ENCODE measurements at regions not wholly inside any gene's neighbourhood (a gene's known extent, or its start where the extent isn't known, plus 50 kb on each side); places are given as distances from the start of the nearest gene placed in this dataset.

DNA sequence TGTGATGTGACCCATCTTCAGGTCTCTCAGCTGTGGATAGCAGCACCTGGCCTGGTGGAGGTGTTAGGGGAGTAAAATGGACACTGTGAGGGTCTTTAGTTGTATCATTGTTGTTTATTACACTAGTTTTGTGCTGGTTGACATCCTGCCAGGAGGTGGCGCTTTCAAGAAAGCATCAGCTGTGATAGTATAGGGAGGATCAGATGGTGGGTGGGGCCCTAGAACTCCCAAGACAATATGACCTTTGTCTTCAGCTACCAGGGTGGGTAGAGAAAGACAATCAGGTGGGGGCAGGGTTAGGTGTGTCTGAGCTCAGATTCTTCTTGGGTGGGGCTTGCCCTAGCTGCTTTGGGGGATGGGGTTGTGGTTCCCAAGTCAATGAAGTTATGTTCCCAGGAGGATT is 162.8 kb downstream of the PPP1R2C start:
- Mint-ChIP-seq H3K27me3 (no peaks in the 10 kb centered on the region), H3K36me3 (ENCODE audit: low read depth) (no peaks in the 10 kb centered on the region), H3K4me3 (no peak overlapping the region), H3K9me3 (no peaks in the 10 kb centered on the region), H3K4me1 (peaks cover 24% of the 10 kb centered on the region), H3K27ac (no peak overlapping the region)
- CTCF ChIA-PET, result no interaction called here
- intact Hi-C loops (cut with micrococcal nuclease), result no loop called here
- DNase-seq (no peak), ATAC-seq (ENCODE audit: low read depth) (no peak)
- TF ChIP-seq, protein P1, sequence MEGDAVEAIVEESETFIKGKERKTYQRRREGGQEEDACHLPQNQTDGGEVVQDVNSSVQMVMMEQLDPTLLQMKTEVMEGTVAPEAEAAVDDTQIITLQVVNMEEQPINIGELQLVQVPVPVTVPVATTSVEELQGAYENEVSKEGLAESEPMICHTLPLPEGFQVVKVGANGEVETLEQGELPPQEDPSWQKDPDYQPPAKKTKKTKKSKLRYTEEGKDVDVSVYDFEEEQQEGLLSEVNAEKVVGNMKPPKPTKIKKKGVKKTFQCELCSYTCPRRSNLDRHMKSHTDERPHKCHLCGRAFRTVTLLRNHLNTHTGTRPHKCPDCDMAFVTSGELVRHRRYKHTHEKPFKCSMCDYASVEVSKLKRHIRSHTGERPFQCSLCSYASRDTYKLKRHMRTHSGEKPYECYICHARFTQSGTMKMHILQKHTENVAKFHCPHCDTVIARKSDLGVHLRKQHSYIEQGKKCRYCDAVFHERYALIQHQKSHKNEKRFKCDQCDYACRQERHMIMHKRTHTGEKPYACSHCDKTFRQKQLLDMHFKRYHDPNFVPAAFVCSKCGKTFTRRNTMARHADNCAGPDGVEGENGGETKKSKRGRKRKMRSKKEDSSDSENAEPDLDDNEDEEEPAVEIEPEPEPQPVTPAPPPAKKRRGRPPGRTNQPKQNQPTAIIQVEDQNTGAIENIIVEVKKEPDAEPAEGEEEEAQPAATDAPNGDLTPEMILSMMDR (IDR thresholded peaks at IDR 0.05), result no peak
- POLR2A ChIA-PET, result no interaction called here

DNA sequence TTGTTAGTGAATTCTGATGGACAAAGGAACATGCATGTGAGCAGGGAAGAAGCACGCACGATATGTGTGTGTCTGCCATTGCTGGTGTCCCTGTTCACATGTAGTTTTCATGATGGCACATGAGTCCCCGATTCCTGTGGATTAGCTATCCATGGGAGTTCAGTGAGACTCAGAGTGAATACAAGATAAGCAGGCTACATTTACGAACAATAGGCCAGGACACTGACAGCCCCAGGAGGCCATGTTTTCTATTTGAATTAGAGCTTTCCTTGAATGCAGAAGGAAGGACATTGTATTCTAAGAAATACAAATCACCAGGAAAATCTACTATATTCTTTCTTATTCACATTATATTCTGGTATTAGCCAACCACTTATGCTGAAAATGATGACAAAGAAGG is 171.4 kb downstream of the PPP1R2C start:
- ChIA-PET POLR2A (no interaction called here), CTCF (no interaction called here)
- intact Hi-C loops (cut with micrococcal nuclease), result no loop called here
- no peak for DNase-seq
- Mint-ChIP-seq H3K27me3 (no peaks in the 10 kb centered on the region), H3K36me3 (ENCODE audit: low read depth) (no peaks in the 10 kb centered on the region), H3K27ac (no peak overlapping the region), H3K4me3 (no peak overlapping the region), H3K4me1 (peaks cover 2% of the 10 kb centered on the region), H3K9me3 (no peaks in the 10 kb centered on the region)
- TF ChIP-seq, protein P1 (IDR thresholded peaks at IDR 0.05), result no peak
- no peak for ATAC-seq (ENCODE audit: low read depth)

DNA sequence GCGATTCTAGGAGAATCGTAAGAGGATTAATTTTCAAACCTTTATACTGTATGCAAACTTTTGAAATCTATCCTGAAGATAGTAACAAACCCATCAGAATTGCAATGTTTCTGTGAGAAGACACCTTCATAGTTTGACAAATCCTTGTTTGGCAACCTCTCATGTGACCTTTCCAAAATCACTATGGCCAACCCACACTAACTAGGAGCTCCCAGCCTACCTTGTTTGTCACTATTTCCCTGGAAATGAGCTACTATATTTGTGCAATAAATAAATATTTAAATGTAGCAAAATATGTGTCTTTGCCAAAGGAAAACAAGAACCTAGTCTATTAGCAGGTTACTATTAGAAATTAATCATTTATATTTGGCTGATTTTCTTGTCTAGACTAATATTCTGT is 173.7 kb downstream of the PPP1R2C start:
- intact Hi-C loops (cut with micrococcal nuclease), result no loop called here
- POLR2A ChIA-PET, result no interaction called here
- TF ChIP-seq, protein P1 (IDR thresholded peaks at IDR 0.05), result no peak
- Mint-ChIP-seq H3K27ac (no peak overlapping the region), H3K27me3 (no peaks in the 10 kb centered on the region), H3K4me1 (no peaks in the 10 kb centered on the region), H3K4me3 (no peak overlapping the region), H3K36me3 (ENCODE audit: low read depth) (no peaks in the 10 kb centered on the region), H3K9me3 (no peaks in the 10 kb centered on the region)
- ATAC-seq (ENCODE audit: low read depth) (no peak), DNase-seq (no peak)
- CTCF ChIA-PET, result no interaction called here

DNA sequence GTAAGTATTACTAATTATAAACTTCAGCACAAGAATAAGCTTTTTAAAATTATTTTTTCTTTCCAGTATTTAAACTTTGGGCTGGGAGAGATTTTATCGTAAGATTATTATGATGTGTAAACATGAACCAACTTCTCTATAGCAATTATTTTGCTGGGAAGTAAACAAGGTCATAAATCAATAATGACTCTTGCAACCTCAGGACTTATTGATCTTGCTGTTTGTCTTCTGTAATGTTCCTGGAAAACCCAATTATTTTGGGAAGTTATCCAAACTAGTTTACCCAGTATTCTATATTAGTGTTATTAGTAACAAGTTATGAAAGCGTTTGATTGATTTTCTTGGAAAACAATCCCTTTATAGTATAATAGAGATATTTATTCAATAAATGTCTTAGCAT is 174.9 kb downstream of the PPP1R2C start:
- Mint-ChIP-seq H3K4me1 (no peaks in the 10 kb centered on the region), H3K27me3 (no peaks in the 10 kb centered on the region), H3K9me3 (no peaks in the 10 kb centered on the region), H3K27ac (no peak overlapping the region), H3K4me3 (no peak overlapping the region), H3K36me3 (ENCODE audit: low read depth) (no peaks in the 10 kb centered on the region)
- ATAC-seq (ENCODE audit: low read depth) (no peak), DNase-seq (no peak)
- ChIA-PET CTCF (no interaction called here), POLR2A (no interaction called here)
- intact Hi-C loops (cut with micrococcal nuclease), result no loop called here
- TF ChIP-seq, protein P1 (IDR thresholded peaks at IDR 0.05), result no peak

DNA sequence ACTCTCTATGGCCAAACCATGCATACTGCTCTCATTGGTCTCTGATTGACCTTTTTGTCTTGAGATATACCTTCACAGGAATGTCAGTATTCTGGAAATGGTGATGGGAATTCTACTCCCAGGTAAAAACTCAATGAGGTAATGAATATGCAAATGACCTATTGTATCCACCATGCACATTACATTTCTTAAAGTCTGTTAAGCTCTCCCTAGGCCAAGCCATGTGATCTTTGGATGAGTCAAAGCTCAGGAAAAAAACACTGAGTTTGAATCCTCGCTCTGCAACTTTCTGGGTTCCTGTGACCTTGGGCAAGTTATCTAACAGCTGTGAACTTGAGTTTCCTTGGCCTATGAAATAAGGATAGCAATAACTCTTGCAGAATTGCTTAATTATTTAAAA is 175.4 kb downstream of the PPP1R2C start:
- Mint-ChIP-seq H3K4me3 (no peak overlapping the region), H3K4me1 (no peaks in the 10 kb centered on the region), H3K36me3 (ENCODE audit: low read depth) (no peaks in the 10 kb centered on the region), H3K27ac (no peak overlapping the region), H3K9me3 (no peaks in the 10 kb centered on the region), H3K27me3 (no peaks in the 10 kb centered on the region)
- DNase-seq (no peak), ATAC-seq (ENCODE audit: low read depth) (no peak)
- CTCF ChIA-PET, result no interaction called here
- POLR2A ChIA-PET, result no interaction called here
- intact Hi-C loops (cut with micrococcal nuclease), result no loop called here
- TF ChIP-seq, protein P1 (IDR thresholded peaks at IDR 0.05), result no peak
